ENCODE measurements at regions not wholly inside any gene's neighbourhood (a gene's known extent, or its start where the extent isn't known, plus 50 kb on each side); places are given as distances from the start of the nearest gene placed in this dataset.

DNA sequence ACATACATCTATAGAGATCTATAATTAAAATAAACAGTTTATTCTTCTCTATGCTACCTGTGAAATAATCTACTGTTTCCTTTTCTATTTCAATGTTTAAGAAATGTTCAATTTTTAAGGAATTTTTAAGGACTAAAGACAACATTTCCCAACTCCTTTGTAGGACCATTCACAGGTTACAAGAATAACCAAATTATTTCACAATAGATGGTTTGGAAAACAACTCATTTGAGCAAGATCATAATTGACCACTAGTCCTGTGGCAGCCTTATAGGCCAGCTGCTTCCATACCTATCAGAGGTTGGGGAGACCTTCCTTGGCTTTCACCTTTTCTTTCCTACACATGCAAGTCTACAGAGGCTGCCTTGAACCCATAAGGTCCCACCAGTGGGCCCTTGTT is 193.7 kb downstream of the TTC39B start:
- DNase-seq = no peak

DNA sequence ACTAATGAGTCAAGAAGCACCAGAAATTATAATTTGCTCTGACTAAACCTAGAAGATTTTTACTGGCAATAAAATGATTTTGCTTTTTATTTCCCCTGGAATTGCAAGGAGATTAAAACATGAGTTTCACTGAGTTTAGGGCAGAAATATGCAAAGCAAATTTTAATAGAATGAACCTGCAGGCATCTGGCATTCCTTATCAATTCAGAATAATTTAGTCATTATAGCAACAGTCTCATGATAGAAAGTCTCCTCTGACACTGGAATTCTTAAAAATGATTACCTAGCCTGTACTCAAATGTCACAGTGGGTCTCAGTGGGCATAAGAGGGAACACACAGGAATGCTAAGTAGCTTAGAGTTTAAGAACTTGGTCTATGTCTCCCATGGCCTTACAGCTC is 195.9 kb downstream of the TTC39B start:
- no peak for DNase-seq

DNA sequence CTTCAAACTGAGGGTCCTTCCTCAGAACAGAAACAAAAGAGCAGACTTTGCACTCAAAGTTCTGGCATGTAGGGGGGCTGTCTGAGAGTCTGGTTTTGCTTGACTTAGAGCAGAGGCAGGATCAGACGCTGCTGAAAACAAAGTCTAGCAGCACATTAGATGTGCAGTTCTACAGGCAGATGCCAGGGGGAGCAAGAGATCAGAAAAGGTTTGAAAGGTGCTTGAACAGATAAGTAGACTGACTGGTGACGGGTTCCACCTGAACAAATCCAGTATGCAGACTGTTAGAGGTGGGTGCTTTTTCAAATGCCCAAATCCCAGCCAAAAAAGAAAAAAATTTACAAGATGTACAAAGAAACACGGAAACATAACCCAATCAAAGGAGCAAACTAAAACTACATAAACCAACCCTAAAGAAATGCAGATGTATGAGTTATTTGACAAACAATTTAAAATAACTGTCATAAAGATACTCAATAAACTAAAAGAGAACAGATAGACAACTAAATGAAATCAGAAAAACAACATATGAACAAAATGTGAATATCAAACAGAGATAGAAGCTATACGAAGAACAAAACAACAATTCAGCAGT is 194.7 kb upstream of the FREM1 start:
- peak; percentile 75 for DNase-seq

DNA sequence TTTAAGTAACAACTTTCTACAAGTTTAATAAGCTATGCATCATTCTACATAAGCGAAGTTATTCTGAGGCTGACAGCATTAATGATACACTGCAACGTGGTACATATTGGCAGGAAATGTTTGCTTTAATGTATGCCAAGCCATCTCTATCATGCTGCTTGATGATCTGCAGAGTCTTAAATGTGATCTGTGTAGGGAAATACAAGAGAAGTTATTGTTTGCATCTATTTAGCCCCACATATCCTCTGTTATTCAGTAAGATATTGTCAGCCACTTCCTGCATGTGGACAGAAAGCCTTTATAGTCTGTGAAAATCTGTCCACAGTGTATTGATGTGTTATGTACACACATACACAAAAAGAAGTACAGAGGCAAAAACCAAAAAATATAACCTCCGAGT is 193.1 kb upstream of the FREM1 start:
- no peak for DNase-seq

DNA sequence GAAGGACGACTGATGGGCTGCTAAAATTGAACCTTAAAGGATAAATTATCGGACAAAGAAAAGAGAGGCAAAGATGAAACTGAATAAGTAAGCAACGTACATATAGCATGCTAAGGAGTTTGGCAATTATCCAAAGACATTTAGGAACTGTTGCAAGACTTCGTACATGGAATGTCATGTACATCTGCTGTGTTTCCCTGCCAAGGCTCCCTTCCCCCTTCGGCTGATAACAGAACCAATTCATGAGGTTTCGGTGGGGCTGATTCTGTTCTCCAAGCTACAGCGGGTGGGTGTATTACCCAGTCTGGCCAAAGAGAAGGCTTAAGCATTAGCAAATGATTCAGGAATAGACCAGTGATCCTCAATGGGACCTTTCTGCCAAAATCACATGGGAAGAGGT is 190.9 kb upstream of the FREM1 start:
- DNase-seq = no peak

DNA sequence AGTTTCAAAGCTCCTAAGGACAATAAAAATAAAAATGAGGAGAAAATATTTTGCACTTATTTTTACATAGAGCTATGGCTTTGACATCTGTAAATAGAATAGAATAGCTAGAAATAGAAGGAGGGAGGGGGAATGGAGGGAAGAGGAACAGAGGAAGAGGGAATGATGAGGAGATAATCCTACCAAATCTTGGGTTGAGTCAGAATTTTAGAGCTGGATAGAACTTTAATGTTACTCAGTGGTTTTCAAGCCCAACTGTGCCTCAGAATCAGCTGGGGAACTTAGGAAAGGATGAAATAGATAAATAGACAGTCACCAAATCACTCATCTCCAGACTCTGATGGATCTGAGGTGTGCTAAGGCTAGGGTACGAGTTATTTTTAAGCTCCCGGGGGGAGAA is 190.3 kb upstream of the FREM1 start:
- no peak for DNase-seq

DNA sequence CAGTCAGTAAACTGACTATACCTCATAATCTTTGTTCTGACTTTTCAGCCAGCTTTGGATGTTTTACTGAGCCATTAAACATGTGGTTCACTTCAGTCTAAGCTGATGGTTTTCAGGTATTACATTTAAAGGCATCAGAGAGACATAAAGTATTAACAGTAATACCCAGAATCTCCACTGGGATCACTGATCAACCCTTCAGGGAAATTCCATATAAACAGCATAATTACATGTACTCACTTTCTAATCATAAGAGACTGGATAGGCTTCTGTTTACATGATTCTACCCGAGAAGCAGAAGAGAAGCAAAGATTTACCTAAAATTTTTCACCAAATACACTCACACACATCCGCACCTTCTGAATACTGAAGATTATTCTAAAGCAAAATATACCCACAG is 186.7 kb upstream of the FREM1 start:
- no peak for DNase-seq

DNA sequence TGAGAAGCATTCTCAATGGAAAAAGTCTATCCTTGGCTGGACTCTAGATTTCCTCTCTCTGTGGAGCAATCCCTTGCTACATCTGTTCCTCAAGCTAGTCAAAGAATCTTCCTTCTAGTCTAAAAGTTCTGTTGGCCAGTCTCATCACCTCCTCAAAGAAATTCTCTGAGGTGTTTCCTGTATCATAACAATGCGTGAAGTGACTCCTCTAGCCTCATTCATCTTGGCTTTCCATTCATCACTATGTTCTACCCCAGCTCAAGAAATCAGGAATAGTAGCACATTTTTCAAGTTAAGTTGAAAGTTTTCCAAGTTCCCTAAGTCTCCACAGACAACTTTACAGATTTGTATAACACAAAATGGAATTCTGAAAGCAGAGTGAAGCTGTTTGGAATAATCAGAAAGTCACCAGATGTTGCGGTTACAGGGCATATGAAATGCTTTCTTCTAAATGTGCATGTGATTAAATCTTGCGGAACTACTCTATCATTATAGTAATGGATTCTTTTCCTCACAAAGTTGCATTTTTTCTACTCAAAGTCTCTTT is 176.6 kb upstream of the FREM1 start:
- no peak for DNase-seq

DNA sequence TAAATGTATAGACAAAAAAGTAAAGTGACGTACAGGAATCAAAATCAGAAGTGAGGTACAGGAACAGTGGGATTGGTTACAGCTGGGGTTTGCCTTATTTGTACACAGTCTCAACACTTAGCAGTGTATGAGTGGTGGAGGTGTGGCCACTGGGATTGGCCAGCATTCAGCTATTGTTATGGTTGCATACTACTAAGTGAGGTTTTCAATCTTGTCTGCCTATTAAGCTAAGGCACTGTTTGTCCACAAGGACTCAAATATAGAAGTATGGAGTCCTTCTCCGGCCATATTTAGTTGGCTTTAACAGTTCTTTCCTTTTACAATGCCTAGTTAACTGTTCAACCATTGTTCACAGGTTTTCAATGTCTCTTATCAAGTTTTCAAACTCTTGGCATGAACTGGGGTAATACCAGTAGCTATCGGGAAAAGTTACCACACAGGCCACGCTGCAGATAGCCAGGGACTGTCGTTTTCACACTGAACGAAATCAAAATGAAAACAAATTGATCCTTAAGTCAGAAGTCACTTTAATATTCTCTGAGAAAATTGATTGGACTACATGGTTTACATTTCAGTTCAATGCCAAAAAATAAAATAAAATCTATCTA is 176.0 kb upstream of the FREM1 start:
- no peak for DNase-seq

DNA sequence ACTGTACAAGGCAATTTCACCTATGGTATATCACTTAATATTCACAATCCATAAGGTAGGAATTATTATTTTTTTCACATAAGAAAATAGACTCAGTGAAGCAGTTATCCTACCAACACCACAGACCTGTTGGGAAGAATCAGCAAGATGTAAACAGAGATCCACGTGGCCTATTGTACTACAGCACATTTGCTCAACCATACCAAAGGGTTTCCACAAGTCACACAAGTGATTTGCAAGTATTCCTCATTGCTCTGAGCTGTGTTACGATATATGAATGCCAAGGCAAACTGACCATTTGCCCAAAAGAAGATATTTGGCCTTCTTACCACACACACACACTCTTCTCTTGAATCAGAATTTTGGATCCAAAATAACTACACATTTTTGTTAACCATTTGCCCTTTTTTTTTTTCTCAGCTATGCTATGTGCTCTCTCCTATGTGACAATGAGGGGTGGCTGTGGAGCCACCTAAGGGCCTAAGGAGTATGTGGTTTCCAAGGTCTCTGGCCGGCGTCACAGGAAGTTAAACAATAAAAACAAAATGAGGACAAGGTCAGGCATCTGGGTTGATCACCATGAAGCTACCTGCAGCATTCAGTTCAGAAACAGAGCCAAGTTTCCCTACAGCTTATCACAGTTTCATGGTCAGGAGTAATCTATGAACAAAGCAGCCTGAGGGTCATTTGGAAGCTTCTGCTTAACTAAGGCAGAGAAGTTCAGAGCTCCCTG is 171.0 kb upstream of the FREM1 start:
- no peak for DNase-seq

DNA sequence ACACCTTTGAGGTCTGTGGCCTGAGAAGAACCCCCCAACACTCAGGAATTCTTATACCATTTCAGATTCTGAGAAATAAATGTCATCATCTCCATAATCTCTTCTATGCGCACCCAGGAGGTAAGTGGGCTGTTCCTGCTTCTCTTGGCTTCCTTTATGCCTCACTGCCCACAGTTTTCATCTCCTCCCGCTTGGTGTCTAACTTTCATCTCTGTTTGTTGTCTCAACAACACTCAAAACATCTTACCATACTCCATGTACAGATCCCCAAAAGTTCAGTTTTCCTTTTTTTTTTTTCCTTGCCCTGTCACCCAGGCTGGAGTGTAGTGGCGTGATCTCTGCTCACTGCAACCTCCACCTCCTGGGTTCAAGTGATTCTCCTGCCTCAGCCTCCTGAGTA is 170.2 kb upstream of the FREM1 start:
- no peak for DNase-seq

DNA sequence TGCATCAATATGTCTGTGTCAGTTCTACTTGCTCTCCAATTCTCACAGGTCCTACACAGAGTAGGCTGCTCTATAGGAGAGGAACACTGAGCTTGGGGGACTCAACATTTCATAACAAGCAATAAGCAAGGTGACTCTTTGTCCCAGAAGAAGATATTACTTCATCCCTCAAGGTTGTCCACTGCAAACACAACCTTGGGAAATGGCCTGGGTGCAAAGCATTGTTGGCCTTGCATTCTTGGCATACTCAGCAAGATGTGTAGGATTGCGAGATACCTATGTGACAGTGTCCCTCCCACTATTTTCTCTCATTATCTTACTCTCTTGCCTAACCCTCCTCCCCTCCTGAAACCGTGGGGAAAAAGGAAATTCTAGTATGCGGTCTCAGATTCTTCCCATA is 169.8 kb upstream of the FREM1 start:
- no peak for DNase-seq

DNA sequence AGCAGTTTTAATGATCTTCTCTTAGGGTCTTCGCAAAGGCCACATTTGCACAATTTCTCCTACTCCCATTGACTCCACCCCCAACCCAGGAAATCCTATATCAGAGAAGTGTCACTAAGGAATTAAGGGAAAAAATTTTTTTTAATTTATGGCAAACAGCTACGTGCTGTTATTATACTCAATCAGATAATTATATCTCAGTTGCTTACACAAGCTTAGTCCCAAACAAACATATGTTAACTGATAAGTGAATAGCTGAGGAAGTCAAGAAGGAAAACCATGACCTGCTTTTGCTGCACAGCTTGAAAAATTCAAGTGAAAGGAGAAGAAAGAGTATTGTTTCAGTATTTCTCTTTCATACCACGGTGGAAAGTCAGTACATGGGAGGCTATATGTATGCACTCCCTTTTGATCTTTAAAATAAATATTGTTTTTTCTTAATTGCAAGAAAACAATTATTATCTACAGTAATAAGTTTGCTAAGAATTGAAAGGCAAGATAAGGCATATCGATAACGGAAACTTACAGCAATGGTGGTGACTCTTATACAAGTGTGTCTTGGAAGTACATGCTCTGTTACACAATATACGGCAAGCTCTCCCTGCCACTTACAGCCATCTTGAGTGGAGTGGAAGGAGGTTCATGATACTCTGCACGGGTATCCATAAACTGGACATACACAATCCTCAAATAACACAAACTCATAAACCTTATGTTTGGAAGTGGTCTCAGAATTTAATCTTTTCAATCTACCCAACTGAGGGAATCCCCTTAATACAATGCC is 167.9 kb upstream of the FREM1 start:
- no peak for DNase-seq

DNA sequence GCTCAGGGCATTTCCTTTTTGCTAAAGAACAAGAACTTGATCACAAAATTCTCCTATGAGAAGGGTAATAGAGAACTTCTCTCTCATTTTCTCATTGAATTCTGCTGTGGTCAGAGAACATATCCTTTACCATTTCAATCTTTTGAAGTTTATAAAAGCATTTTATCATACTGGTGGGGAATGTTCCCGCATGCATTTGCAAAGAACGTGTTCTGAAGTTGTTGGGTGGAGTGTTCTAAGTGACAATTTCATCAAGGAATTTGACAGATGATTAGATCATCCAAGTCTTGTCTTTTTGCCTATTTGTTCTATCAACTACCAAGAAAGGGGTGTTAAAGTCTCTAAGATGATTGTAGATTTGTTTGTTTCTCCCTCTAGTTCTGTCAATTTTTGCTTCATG is 163.4 kb upstream of the FREM1 start:
- no peak for DNase-seq

DNA sequence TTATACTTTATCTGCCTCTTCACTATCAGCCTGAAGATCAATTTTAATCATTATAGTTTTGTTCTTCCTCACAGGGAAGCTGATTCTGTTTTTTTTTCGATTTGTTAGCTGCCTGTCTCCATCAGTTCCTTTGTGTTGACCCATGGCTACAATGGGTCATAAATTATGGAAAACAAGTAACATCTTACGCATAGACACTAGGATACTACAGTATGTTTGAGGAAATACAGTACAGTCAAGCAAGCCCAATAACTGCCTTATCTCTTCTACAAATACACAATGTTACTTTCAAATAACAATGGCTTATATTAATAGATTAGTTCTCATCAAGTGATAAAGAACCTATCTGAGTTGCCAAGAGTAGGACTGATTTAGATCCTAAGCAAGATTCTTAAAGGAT is 160.5 kb upstream of the FREM1 start:
- no peak for DNase-seq

DNA sequence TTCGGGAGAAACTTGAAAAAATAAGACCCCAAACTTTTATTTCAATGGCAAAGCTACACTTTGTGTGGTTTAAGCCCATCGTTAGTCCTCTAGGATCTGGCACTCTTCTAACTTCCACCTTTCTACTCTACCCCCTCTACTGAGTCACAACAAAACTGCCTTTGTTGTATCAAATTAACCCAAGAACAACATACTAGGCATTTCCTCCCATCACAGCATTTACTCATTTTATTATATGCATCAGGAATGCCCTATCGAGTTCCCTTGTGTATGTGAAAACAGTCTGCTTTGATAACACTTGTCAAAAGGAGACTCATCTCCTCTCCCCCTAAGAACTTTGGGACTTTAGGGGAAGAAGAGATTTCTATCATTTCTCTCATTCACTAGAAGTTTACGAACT is 158.9 kb upstream of the FREM1 start:
- DNase-seq = no peak

DNA sequence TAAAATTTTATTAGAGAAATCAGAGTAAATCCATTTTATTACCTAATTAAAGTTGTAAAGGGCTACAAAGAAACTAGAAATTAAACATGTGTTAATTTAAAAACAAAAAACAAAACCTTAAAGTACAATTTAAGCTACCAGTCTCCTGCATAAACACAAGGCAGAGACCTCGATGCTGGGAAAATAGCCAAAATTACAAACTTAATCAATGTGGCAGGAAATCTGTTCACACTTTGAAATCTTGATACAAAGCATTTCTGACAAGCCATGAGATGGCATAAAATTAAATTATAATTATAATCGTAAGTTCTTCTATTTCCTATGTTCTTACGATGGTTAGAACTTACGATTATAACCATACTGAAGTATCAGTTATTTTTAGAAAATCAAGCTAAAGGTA is 158.0 kb upstream of the FREM1 start:
- peak; percentile 29 for DNase-seq

DNA sequence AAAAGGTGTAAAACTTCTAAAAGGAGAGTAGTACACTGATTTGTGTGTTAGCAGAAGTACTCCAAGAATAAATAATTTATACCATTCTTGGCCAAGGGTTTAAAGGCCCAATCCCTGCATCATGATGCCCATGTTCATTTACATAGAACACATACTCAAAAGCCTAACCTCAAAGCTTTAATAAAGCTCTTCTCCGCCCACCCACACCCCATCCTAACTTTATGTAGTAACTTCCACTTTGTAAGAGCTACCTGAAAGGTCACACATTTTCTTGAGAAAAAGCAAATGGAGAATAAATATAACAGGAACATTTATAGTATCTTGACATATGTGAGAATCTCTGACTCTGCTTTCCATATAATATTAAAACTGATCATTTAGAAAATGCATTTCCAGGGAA is 148.8 kb upstream of the FREM1 start:
- DNase-seq = no peak

DNA sequence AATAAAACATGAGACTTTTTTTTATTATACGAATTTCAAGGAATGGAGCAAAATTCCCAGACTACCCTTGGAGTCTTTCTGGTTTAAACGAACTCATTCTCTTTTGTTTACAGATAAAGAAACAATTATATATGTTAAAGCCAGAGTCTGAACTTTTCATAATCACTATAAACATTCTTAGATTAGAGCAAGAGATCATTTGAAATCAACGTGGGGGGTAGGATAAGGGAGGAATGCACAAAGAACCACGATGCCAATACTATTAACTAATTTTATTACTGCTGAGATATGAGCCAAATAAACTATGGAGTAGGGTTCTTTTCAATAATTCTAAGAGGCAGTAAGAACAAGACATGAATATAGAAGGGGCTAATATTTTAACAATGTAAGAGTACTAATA is 148.0 kb upstream of the FREM1 start:
- no peak for DNase-seq

DNA sequence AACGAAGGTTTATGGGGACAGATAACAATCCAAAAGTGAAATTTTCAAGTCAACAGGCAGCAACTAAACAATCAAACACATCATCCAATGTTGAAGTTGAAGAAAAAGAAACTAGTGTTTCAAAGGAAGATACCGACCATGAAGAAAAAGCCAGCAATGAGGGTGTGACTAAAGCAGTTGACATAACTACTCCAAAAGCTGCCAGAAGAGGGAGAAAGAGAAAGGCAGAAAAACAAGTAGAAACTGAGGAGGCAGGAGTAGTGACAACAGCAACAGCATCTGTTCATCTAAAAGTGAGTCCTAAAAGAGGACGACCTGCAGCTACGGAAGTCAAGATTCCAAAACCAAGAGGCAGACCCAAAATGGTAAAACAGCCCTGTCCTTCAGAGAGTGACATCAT is 145.1 kb upstream of the FREM1 start:
- DNase-seq = peak; percentile 53

DNA sequence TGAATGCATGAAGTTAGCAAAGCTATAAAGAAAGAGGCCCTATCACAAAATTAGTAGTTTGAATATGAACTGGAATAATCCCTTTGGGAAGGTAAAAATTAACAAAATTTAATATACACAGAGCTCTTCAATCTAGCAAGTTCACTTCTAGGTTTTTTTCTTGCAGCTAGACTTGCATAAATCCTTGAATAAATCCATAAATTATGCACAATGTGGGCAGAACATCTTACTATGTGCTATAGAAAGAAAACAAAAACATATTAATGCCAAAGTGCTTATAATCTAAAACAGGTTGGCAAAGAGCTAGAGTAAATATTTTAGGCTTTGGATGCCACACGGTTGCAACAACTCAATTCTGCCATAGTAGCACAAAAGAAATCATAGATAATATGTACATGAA is 138.5 kb upstream of the FREM1 start:
- DNase-seq = no peak

DNA sequence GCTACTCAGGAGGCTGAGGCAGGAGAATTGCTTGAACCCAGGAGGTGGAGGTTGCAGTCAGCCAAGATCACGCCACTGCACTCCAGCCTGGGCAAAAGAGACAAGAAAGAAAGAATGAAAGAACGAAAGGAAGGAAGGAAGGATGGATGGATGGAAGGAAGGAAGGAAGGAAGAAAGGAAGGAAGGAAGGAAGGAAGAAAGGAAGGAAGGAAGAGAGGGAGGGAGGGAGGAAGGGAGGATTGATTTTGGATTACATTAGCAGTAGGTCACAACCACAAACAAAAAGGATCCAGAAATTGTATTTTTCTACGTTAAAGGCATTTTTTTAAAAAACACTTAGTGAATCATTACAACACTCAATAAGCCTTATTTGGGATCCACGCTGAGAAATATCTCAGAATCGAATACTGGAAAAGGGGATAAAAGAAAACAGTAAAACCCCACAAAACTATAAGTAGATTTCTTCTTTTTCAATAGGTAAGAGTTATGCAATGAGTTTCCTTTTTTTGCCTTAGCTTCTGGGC is 136.9 kb upstream of the FREM1 start:
- no peak for DNase-seq

DNA sequence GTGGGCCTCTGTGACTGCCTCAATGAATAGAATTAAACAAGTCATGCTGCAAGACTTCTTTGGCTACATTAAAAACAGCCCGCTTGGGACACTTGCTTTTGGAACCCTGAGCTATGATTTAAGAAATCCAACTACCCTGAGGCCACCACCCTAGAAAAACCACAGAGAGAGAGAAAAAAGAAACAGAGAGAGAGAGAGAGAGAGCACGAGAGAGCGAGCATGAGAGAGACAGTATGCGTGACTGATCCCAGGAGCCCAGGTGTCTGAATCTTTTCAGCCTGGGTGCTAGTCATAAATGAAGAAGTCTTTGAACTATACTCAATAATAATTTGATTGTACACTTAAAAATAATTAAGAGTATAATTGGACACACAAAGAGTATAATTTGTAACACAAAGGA is 123.1 kb upstream of the FREM1 start:
- DNase-seq = no peak

All from hematopoietic multipotent progenitor cell treated with erythropoietin and hydrocortisone succinate and interleukin-3 and kit ligand, for 4 days (in vitro differentiated cells).